ENCODE measurements at regions not wholly inside any gene's neighbourhood (a gene's known extent, or its start where the extent isn't known, plus 50 kb on each side); places are given as distances from the start of the nearest gene placed in this dataset.

DNA sequence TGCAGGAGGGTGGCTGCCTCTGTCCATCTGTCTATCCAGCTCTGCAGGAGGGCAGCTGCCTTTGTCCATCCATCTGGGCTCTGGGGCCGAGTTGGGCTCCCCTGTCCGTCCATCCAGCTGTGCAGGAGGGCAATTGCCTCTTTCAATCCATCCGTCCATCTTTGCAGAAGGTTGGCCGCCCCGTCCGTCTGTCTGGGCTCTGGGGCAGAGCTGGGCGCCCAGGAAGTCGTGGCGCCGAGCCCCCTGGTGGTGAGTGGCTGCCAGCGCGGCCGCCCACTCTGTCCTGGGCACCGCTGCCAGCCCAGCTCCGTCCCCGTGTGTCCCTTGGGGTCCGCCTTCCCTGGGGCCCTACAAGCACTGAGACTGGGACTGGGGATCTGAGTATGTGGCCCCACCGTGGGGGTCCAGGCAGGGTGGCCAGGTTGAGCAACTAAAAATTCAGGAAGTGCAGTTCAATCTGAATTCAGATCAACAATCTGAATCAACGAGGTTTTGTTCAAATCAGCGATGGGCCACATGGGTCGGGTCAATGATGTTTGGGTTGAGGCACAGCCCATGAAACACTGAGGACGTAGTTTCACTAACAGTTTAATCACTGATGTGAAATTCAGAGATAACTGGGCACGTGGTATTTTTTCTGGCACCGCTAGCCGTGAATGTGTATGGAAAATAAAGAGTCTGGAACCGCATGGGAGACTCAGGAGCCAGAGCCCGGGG is 99.1 kb upstream of the ACTRT2 start:
- intact Hi-C loops (cut with micrococcal nuclease) = no loop called here
- H3K9me3 ChIP-seq (ENCODE audit: control insufficient read depth, insufficient read depth, low read length) = no peaks in the 10 kb centered on the region
- Mint-ChIP-seq H3K9me3 (no peaks in the 10 kb centered on the region), H3K27me3 (ENCODE audit: low read depth in 2 of 2) (peaks cover 0 to 3% of the 10 kb centered on the region in 2 donors), H3K4me3 (no peak overlapping the region), H3K36me3 (no peaks in the 10 kb centered on the region), H3K4me1 (no peaks in the 10 kb centered on the region), H3K27ac (no peak overlapping the region)
- DNase-seq (peak in 1 of 2 donors; percentile 62), ATAC-seq (peak in 1 of 3 donors; percentile 73)
- WGBS (ENCODE audit: insufficient coverage) = 67% methylated on average over 27 of the region's 27 CpGs
- no peaks in the 10 kb centered on the region for H3K36me3 ChIP-seq (ENCODE audit: control insufficient read depth, insufficient read depth, low read length)
- H3K27ac ChIP-seq (ENCODE audit: low read length) = no peak overlapping the region
- no peak overlapping the region for H3K4me3 ChIP-seq (ENCODE audit: low read length)
- H3K4me1 ChIP-seq (ENCODE audit: control insufficient read depth, insufficient read depth, low read length) = no peaks in the 10 kb centered on the region
- no peaks in the 10 kb centered on the region for H3K27me3 ChIP-seq (ENCODE audit: control insufficient read depth, insufficient read depth, low read length)
- TF ChIP-seq, protein P1, sequence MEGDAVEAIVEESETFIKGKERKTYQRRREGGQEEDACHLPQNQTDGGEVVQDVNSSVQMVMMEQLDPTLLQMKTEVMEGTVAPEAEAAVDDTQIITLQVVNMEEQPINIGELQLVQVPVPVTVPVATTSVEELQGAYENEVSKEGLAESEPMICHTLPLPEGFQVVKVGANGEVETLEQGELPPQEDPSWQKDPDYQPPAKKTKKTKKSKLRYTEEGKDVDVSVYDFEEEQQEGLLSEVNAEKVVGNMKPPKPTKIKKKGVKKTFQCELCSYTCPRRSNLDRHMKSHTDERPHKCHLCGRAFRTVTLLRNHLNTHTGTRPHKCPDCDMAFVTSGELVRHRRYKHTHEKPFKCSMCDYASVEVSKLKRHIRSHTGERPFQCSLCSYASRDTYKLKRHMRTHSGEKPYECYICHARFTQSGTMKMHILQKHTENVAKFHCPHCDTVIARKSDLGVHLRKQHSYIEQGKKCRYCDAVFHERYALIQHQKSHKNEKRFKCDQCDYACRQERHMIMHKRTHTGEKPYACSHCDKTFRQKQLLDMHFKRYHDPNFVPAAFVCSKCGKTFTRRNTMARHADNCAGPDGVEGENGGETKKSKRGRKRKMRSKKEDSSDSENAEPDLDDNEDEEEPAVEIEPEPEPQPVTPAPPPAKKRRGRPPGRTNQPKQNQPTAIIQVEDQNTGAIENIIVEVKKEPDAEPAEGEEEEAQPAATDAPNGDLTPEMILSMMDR (IDR thresholded peaks at IDR 0.05) = peak; percentile 21

DNA sequence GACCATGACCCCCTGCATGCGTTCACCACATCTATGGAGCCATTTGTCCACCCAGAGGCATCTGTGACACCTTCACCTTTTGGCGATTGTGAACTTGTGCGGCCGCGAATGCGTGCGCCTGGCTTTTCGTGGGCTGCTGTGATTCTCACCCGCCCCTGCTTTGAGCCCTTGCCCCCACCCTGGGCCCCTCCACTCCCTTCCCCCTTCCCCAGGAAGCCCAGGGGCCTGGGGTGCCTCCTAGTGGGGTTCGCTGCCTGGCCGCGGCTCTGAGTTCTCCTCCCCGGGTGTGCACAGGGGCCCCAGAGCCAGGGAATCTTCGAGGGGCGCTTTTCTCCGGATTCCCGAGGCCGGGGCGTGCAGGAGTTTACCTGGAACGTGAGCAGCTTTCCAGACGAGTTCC is 97.9 kb upstream of the ACTRT2 start:
- no peaks in the 10 kb centered on the region for H3K4me1 ChIP-seq (ENCODE audit: control insufficient read depth, insufficient read depth, low read length)
- no peaks in the 10 kb centered on the region for H3K9me3 ChIP-seq (ENCODE audit: control insufficient read depth, insufficient read depth, low read length)
- H3K36me3 ChIP-seq (ENCODE audit: control insufficient read depth, insufficient read depth, low read length) = no peaks in the 10 kb centered on the region
- 74% methylated on average over 21 of the region's 21 CpGs for WGBS (ENCODE audit: insufficient coverage)
- peaks cover 0 to 3% of the 10 kb centered on the region in 2 donors for H3K27me3 Mint-ChIP-seq (ENCODE audit: low read depth in 2 of 2)
- H3K9me3 Mint-ChIP-seq = no peaks in the 10 kb centered on the region
- H3K27me3 ChIP-seq (ENCODE audit: control insufficient read depth, insufficient read depth, low read length) = no peaks in the 10 kb centered on the region
- H3K4me3 ChIP-seq (ENCODE audit: low read length) = no peak overlapping the region
- intact Hi-C loops (cut with micrococcal nuclease) = no loop called here
- DNase-seq (no peak), ATAC-seq (no peak)
- H3K27ac Mint-ChIP-seq = no peak overlapping the region
- no peaks in the 10 kb centered on the region for H3K36me3 Mint-ChIP-seq
- no peak overlapping the region for H3K4me3 Mint-ChIP-seq
- no peak overlapping the region for H3K27ac ChIP-seq (ENCODE audit: low read length)
- no peaks in the 10 kb centered on the region for H3K4me1 Mint-ChIP-seq
- TF ChIP-seq, protein P1 (IDR thresholded peaks at IDR 0.05) = no peak

DNA sequence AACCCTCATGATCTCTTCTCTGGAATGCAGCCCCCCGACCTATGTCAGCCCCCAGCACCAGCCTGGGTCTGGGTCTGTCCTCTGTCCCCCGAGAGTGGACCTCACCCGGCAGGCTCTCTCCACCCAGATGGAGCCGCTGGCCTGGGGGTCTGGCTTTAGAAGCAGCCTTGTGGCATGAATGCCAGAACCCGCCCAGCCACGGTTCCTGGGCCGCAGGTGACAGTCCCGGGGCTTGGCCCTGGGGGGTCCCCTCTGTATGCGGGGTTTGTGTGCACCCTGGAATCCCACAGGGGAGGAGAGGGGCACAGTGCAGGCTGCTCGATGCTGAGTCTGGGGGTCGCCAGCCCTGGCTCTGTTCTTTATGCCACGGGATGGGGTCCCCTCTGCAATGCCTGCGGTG is 96.0 kb upstream of the ACTRT2 start:
- Mint-ChIP-seq H3K27ac (no peak overlapping the region), H3K27me3 (ENCODE audit: low read depth in 2 of 2) (peaks cover 0 to 3% of the 10 kb centered on the region in 2 donors), H3K9me3 (no peaks in the 10 kb centered on the region), H3K36me3 (no peaks in the 10 kb centered on the region), H3K4me3 (no peak overlapping the region), H3K4me1 (no peaks in the 10 kb centered on the region)
- no peak for DNase-seq
- TF ChIP-seq, protein P1 (IDR thresholded peaks at IDR 0.05) = no peak
- Histone ChIP-seq H3K4me3 (ENCODE audit: low read length) (no peak overlapping the region), H3K36me3 (ENCODE audit: control insufficient read depth, insufficient read depth, low read length) (no peaks in the 10 kb centered on the region), H3K27ac (ENCODE audit: low read length) (no peak overlapping the region), H3K4me1 (ENCODE audit: control insufficient read depth, insufficient read depth, low read length) (no peaks in the 10 kb centered on the region), H3K9me3 (ENCODE audit: control insufficient read depth, insufficient read depth, low read length) (no peaks in the 10 kb centered on the region), H3K27me3 (ENCODE audit: control insufficient read depth, insufficient read depth, low read length) (no peaks in the 10 kb centered on the region)
- 84% methylated on average over 11 of the region's 13 CpGs for WGBS (ENCODE audit: insufficient coverage)
- intact Hi-C loops (cut with micrococcal nuclease) = no loop called here
- ATAC-seq = no peak

DNA sequence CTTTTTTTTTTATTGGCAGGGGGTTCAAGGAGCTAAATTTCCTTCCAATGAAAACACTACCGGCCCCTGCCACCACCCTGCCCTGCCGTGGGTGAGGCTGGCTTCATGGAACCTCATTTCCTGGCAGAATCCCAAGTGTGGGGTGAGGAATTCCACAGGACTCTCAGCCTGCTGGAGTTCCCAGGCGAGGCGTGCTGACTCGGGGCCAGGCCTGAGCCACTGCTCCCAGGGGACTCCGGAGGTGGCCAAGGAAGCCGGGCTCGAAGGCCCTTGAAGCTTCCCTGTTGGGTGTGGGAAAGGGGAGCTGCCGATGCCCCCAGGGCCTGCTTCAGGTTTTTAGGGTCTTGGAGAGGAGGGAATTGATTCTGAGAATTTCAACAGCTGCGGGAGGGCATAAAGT is 95.3 kb upstream of the ACTRT2 start:
- no peak overlapping the region for H3K27ac ChIP-seq (ENCODE audit: low read length)
- H3K9me3 Mint-ChIP-seq = no peaks in the 10 kb centered on the region
- DNase-seq (no peak), ATAC-seq (no peak)
- H3K27me3 Mint-ChIP-seq (ENCODE audit: low read depth in 2 of 2) = peaks cover 0 to 3% of the 10 kb centered on the region in 2 donors
- H3K4me3 ChIP-seq (ENCODE audit: low read length) = no peak overlapping the region
- H3K4me1 ChIP-seq (ENCODE audit: control insufficient read depth, insufficient read depth, low read length) = no peaks in the 10 kb centered on the region
- no peaks in the 10 kb centered on the region for H3K27me3 ChIP-seq (ENCODE audit: control insufficient read depth, insufficient read depth, low read length)
- no peak overlapping the region for H3K27ac Mint-ChIP-seq
- H3K9me3 ChIP-seq (ENCODE audit: control insufficient read depth, insufficient read depth, low read length) = no peaks in the 10 kb centered on the region
- no peak overlapping the region for H3K4me3 Mint-ChIP-seq
- intact Hi-C loops (cut with micrococcal nuclease) = no loop called here
- H3K36me3 Mint-ChIP-seq = no peaks in the 10 kb centered on the region
- TF ChIP-seq, protein P1 (IDR thresholded peaks at IDR 0.05) = no peak
- no peaks in the 10 kb centered on the region for H3K4me1 Mint-ChIP-seq
- 88% methylated on average over 10 of the region's 10 CpGs for WGBS (ENCODE audit: insufficient coverage)
- no peaks in the 10 kb centered on the region for H3K36me3 ChIP-seq (ENCODE audit: control insufficient read depth, insufficient read depth, low read length)

Measured in natural killer cell (primary cell).